Endothelial cell of umbilical vein (primary cell): ENCODE measurements at regions not wholly inside any gene's neighbourhood (a gene's known extent, or its start where the extent isn't known, plus 50 kb on each side); places are given as distances from the start of the nearest gene placed in this dataset.

Source experiments
- BruUV-seq: library from RNA; stranded (reverse); fragments of 400-500 nt; replicated peaks from 2 replicates; lab custom pipeline; 2021; lab: Mats Ljungman, UMichigan
- CTCF ChIA-PET: fragments of 300-600, 350-600 bp; sonication (Branson Sonifier 250); formaldehyde crosslinking; loops from one replicate; lab custom pipeline; 2021; ENCODE audit warnings: antibody characterized with exemption, inconsistent platforms; lab: Charles Lee
- POLR2A ChIA-PET: fragments of 300-600, 350-600 bp; sonication (Branson Sonifier 250); formaldehyde crosslinking; loops from one replicate; lab custom pipeline; 2021; ENCODE audit warnings: antibody characterized with exemption, inconsistent platforms; lab: Charles Lee
- DNase-seq: peaks from one replicate; pipeline ENCODE4 v3.0.0-alpha.2; 2011; ENCODE audit warnings: low read depth, low spot score
- FAIRE-seq: peaks from 2 replicates; lab custom pipeline; 2011; peaks lifted over from hg19 to GRCh38; lab: Jason Lieb, UNC
- H2AFZ ChIP-seq: 2 replicates; pipeline ENCODE4 v1.6.0; 2012; ENCODE audit warnings: low read depth, low read length, control low read depth, inconsistent platforms
- H3K27ac ChIP-seq: 2 replicates; pipeline ENCODE4 v1.5.1; 2011; ENCODE audit warnings: low read depth, mild to moderate bottlenecking, control low read depth, low read length, moderate library complexity; ENCODE audit not compliant: insufficient read depth
- H3K27me3 ChIP-seq, 2 experiments: 2 replicates each; pipeline versions ENCODE4 v1.6.0 to v1.6.1; 2011; ENCODE audit warnings: low read length in 2 of 2, mixed read lengths in 1 of 2; ENCODE audit not compliant: control insufficient read depth in 2 of 2, insufficient read depth in 2 of 2
- H3K36me3 ChIP-seq, 2 experiments: 2 replicates in 1 of 2; 3 replicates in 1 of 2; pipeline ENCODE4 v1.5.1; 2011; ENCODE audit warnings: low read length in 2 of 2, mild to moderate bottlenecking in 1 of 2, moderate library complexity in 1 of 2; ENCODE audit not compliant: control insufficient read depth in 2 of 2, insufficient read depth in 2 of 2; ENCODE audit errors: extremely low read depth in 1 of 2
- H3K4me1 ChIP-seq: 3 replicates; pipeline ENCODE4 v1.5.1; 2011; ENCODE audit warnings: mild to moderate bottlenecking, low read length; ENCODE audit not compliant: control insufficient read depth, insufficient read depth; ENCODE audit errors: extremely low read depth
- H3K4me2 ChIP-seq: 2 replicates; pipeline ENCODE4 v1.6.1; 2011; ENCODE audit warnings: low read length, control low read depth, mixed read lengths; ENCODE audit not compliant: insufficient read depth
- H3K4me3 ChIP-seq, 3 experiments: fragments of 200-600 bp in 1 of 3; sonication (generic), shearing (Covaris generic) in 1 of 3; replicated peaks in 1 of 3; 2 replicates each; pipeline ENCODE4 v1.5.1; 2011 to 2016; ENCODE audit warnings: control low read depth in 3 of 3, low read length in 3 of 3, mild to moderate bottlenecking in 2 of 3, inconsistent platforms in 1 of 3, low read depth in 1 of 3, moderate library complexity in 1 of 3; ENCODE audit not compliant: insufficient read depth in 1 of 3
- H3K79me2 ChIP-seq: 2 replicates; pipeline ENCODE4 v1.6.0; 2012; ENCODE audit warnings: low read length, inconsistent platforms; ENCODE audit not compliant: control insufficient read depth, insufficient read depth
- H3K9ac ChIP-seq: replicated peaks from 2 replicates; pipeline ENCODE3; 2011; ENCODE audit warnings: low read length, control low read depth; ENCODE audit not compliant: insufficient read depth; ENCODE audit errors: extremely low read depth
- H3K9me1 ChIP-seq: replicated peaks from 3 replicates; pipeline ENCODE4 v1.6.0; 2011; ENCODE audit warnings: mild to moderate bottlenecking, low read length; ENCODE audit not compliant: control insufficient read depth, insufficient read depth; ENCODE audit errors: extremely low read depth
- H3K9me3 ChIP-seq: replicated peaks from 2 replicates; pipeline ENCODE4 v1.5.1; 2012; ENCODE audit warnings: low read length, inconsistent platforms; ENCODE audit not compliant: control insufficient read depth, insufficient read depth
- H4K20me1 ChIP-seq: replicated peaks from 2 replicates; pipeline ENCODE3; 2011; ENCODE audit warnings: mild to moderate bottlenecking, low read length; ENCODE audit not compliant: control insufficient read depth, insufficient read depth; ENCODE audit errors: extremely low read depth
- EZH2 ChIP-seq: IDR thresholded peaks from 2 replicates; pipeline ENCODE4 v1.6.1; 2012; ENCODE audit warnings: borderline replicate concordance, low read depth, mild to moderate bottlenecking, moderate library complexity, low read length, inconsistent platforms; ENCODE audit not compliant: severe bottlenecking
- FOS ChIP-seq: IDR thresholded peaks from 2 replicates; pipeline ENCODE4 v1.6.1; 2011; ENCODE audit warnings: mild to moderate bottlenecking, low read length, moderate library complexity, borderline replicate concordance; ENCODE audit not compliant: insufficient read depth
- GATA2 ChIP-seq: IDR thresholded peaks from 2 replicates; pipeline ENCODE4 v1.7.0; 2011; ENCODE audit warnings: low read depth, mild to moderate bottlenecking, moderate library complexity, mixed read lengths, low read length; ENCODE audit not compliant: insufficient read length, insufficient read depth
- JUN ChIP-seq: IDR thresholded peaks from 2 replicates; pipeline ENCODE4 v1.6.1; 2011; ENCODE audit warnings: borderline replicate concordance, low read depth; ENCODE audit not compliant: insufficient read length, insufficient read depth
- MYC ChIP-seq: IDR thresholded peaks from one replicate; pipeline ENCODE4 v1.6.1; 2011; ENCODE audit warnings: mild to moderate bottlenecking, low read depth, low read length
- POLR2A ChIP-seq: IDR thresholded peaks from 2 replicates; pipeline ENCODE4 v1.6.1; 2012; ENCODE audit warnings: low read depth, mild to moderate bottlenecking, control low read depth, low read length
- POLR2AphosphoS5 ChIP-seq: IDR thresholded peaks from 2 replicates; pipeline ENCODE4 v1.6.1; 2012; ENCODE audit warnings: low read depth, mild to moderate bottlenecking, control low read depth, low read length, moderate library complexity; ENCODE audit not compliant: insufficient read depth
- dilution Hi-C: fragments of 300-500 bp; cut with MboI; formaldehyde crosslinking; loops from one replicate; pipeline ENCODE4 v1.15.0; 2019; ENCODE audit warnings: low sequenced_read_pairs; ENCODE audit not compliant: extremely low pct_ligation_motif_present
- intact Hi-C: fragments of 100-400 bp; cut with micrococcal nuclease; formaldehyde crosslinking; loops from one replicate; pipeline ENCODE4 v1.10.0; 2022
- TF ChIP-seq, protein P1 (sequence below): IDR thresholded peaks from 2 replicates; pipeline ENCODE4 v1.6.1; 2011; ENCODE audit not compliant: insufficient read depth, insufficient read length
- TF ChIP-seq, protein P2 (sequence below), 2 donors: IDR thresholded peaks; 1 replicate in 1 of 2; 2 replicates in 1 of 2; pipeline ENCODE4 v1.5.1; 2011; ENCODE audit warnings: low read length in 2 of 2, mild to moderate bottlenecking in 2 of 2, moderate library complexity in 2 of 2, control low read depth in 1 of 2, inconsistent platforms in 1 of 2, low read depth in 1 of 2; ENCODE audit not compliant: insufficient read depth in 1 of 2; ENCODE audit errors: extremely low read depth in 1 of 2

DNA sequence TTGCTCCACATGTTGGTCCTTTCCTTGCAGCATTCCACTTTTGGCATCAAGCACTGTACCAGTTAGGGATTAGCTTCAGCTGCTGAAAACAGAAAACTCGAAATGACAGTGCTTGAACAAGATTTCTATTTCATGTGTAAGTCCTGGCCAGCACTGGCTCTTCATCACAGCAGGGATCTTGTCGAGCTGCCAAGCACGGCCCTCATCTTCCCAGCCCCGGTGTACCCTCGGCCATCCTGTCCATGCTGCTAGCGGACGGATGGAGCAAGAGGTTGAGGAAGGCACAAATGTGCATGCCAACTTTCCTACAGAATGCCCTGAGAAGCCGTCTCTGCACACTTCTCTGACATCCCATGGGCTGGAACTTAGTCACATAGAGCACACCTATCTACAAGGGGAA, 130.6 kb downstream of the TENT4A start:
- no peaks in the 10 kb centered on the region for H3K36me3 ChIP-seq
- H4K20me1 ChIP-seq: no peaks in the 10 kb centered on the region
- no peaks in the 10 kb centered on the region for H3K9me1 ChIP-seq
- POLR2A ChIA-PET: no interaction called here
- no TSS peak for BruUV-seq
- dilution Hi-C loops (no loop called here), intact Hi-C loops (no loop called here)
- no peaks in the 10 kb centered on the region for H3K9me3 ChIP-seq
- TF ChIP-seq MYC: no peak
- TF ChIP-seq, protein P1, sequence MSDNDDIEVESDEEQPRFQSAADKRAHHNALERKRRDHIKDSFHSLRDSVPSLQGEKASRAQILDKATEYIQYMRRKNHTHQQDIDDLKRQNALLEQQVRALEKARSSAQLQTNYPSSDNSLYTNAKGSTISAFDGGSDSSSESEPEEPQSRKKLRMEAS: no peak
- no peak for TF ChIP-seq GATA2
- TF ChIP-seq EZH2: no peak
- TF ChIP-seq POLR2A: no peak
- no peak for TF ChIP-seq FOS
- TF ChIP-seq JUN: no peak
- no peak for TF ChIP-seq POLR2AphosphoS5
- TF ChIP-seq, protein P2, sequence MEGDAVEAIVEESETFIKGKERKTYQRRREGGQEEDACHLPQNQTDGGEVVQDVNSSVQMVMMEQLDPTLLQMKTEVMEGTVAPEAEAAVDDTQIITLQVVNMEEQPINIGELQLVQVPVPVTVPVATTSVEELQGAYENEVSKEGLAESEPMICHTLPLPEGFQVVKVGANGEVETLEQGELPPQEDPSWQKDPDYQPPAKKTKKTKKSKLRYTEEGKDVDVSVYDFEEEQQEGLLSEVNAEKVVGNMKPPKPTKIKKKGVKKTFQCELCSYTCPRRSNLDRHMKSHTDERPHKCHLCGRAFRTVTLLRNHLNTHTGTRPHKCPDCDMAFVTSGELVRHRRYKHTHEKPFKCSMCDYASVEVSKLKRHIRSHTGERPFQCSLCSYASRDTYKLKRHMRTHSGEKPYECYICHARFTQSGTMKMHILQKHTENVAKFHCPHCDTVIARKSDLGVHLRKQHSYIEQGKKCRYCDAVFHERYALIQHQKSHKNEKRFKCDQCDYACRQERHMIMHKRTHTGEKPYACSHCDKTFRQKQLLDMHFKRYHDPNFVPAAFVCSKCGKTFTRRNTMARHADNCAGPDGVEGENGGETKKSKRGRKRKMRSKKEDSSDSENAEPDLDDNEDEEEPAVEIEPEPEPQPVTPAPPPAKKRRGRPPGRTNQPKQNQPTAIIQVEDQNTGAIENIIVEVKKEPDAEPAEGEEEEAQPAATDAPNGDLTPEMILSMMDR (IDR thresholded peaks at IDR 0.05; ENCODE audit: extremely low read depth in 1 of 2, insufficient read depth in 1 of 2, low read depth in 1 of 2, low read length in 2 of 2): no peak
- no peak overlapping the region for H3K27ac ChIP-seq
- FAIRE-seq (no peak), DNase-seq (no peak)
- H3K27me3 ChIP-seq: no peaks in the 10 kb centered on the region
- CTCF ChIA-PET: no interaction called here
- no peaks in the 10 kb centered on the region for H3K4me1 ChIP-seq
- H3K4me2 ChIP-seq: no peak overlapping the region
- no peak overlapping the region for H3K4me3 ChIP-seq
- H3K79me2 ChIP-seq: no peaks in the 10 kb centered on the region
- H2AFZ ChIP-seq: no peak overlapping the region
- no peak overlapping the region for H3K9ac ChIP-seq
